ENCODE measurements at regions not wholly inside any gene's neighbourhood (a gene's known extent, or its start where the extent isn't known, plus 50 kb on each side); places are given as distances from the start of the nearest gene placed in this dataset.

DNA sequence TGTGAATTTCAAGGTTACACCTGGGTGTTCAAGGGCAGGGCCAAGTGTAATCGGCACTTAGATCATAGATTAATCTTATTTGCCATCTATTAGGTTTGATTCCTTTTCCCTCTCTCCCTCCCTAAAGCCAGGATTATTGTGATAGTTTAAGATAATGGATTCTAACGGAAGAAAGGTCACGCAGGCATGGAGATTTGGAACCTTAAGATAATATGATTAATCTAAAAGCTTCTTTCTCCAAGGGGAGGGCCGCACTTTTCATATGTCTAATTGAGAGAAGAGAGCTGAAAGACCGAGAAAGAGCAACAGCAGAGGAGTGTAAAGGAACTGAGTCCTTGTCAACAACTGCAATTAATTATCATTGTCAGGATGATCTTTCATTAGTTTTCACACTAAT, 858.8 kb upstream of the NR2F2 start:
- DNase-seq (ENCODE audit: low read depth in 2 of 2), result no peak
- H3K27me3 ChIP-seq (ENCODE audit: control insufficient read depth, insufficient read depth, low read length), result no peaks in the 10 kb centered on the region
- TF ChIP-seq EZH2 (IDR thresholded peaks at IDR 0.05; ENCODE audit: low read length, missing control alignments), result no peak
- TF ChIP-seq, protein P1, sequence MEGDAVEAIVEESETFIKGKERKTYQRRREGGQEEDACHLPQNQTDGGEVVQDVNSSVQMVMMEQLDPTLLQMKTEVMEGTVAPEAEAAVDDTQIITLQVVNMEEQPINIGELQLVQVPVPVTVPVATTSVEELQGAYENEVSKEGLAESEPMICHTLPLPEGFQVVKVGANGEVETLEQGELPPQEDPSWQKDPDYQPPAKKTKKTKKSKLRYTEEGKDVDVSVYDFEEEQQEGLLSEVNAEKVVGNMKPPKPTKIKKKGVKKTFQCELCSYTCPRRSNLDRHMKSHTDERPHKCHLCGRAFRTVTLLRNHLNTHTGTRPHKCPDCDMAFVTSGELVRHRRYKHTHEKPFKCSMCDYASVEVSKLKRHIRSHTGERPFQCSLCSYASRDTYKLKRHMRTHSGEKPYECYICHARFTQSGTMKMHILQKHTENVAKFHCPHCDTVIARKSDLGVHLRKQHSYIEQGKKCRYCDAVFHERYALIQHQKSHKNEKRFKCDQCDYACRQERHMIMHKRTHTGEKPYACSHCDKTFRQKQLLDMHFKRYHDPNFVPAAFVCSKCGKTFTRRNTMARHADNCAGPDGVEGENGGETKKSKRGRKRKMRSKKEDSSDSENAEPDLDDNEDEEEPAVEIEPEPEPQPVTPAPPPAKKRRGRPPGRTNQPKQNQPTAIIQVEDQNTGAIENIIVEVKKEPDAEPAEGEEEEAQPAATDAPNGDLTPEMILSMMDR (conservative IDR thresholded peaks at IDR 0.05 in 1 of 2, IDR thresholded peaks at IDR 0.05 in 1 of 2; ENCODE audit: low read depth in 1 of 2, low read length in 2 of 2), result no peak
- no peaks in the 10 kb centered on the region for H3K36me3 ChIP-seq (ENCODE audit: control insufficient read depth, insufficient read depth, low read length)
- no peak overlapping the region for H3K27ac ChIP-seq (ENCODE audit: insufficient read depth, low read length)
- H3K9ac ChIP-seq (ENCODE audit: insufficient read depth, low read length), result no peak overlapping the region
- H3K79me2 ChIP-seq (ENCODE audit: control insufficient read depth, insufficient read depth, low read length), result no peaks in the 10 kb centered on the region
- no peaks in the 10 kb centered on the region for H3K4me1 ChIP-seq (ENCODE audit: control insufficient read depth, extremely low read depth, insufficient read depth, low read length)
- H2AFZ ChIP-seq (ENCODE audit: low read length), result no peak overlapping the region
- no peak overlapping the region for H3K4me3 ChIP-seq (replicated peaks in 1 of 4; ENCODE audit: control extremely low read depth in 1 of 4, insufficient read depth in 1 of 4, low read depth in 3 of 4, low read length in 4 of 4)
- H4K20me1 ChIP-seq (ENCODE audit: control insufficient read depth, extremely low read depth, insufficient read depth, low read length), result no peaks in the 10 kb centered on the region
- H3K4me2 ChIP-seq (ENCODE audit: extremely low read depth, insufficient read depth, low read length), result no peak overlapping the region
- H3K9me3 ChIP-seq (ENCODE audit: control insufficient read depth, insufficient read depth, low read depth, low read length), result no peaks in the 10 kb centered on the region

- H3K36me3 ChIP-seq (ENCODE audit: control insufficient read depth, insufficient read depth, low read length), result no peaks in the 10 kb centered on the region
- no peak for TF ChIP-seq EZH2 (IDR thresholded peaks at IDR 0.05; ENCODE audit: low read length, missing control alignments)
- TF ChIP-seq, protein P1 (conservative IDR thresholded peaks at IDR 0.05 in 1 of 2, IDR thresholded peaks at IDR 0.05 in 1 of 2; ENCODE audit: low read depth in 1 of 2, low read length in 2 of 2), result no peak
- no peaks in the 10 kb centered on the region for H3K27me3 ChIP-seq (ENCODE audit: control insufficient read depth, insufficient read depth, low read length)
- no peaks in the 10 kb centered on the region for H3K9me3 ChIP-seq (ENCODE audit: control insufficient read depth, insufficient read depth, low read depth, low read length)
- H3K79me2 ChIP-seq (ENCODE audit: control insufficient read depth, insufficient read depth, low read length), result no peaks in the 10 kb centered on the region
- no peak overlapping the region for H3K4me3 ChIP-seq (replicated peaks in 1 of 4; ENCODE audit: control extremely low read depth in 1 of 4, insufficient read depth in 1 of 4, low read depth in 3 of 4, low read length in 4 of 4)
- H4K20me1 ChIP-seq (ENCODE audit: control insufficient read depth, extremely low read depth, insufficient read depth, low read length), result no peaks in the 10 kb centered on the region
- no peak overlapping the region for H3K4me2 ChIP-seq (ENCODE audit: extremely low read depth, insufficient read depth, low read length)
- H3K4me1 ChIP-seq (ENCODE audit: control insufficient read depth, extremely low read depth, insufficient read depth, low read length), result no peaks in the 10 kb centered on the region
- no peak overlapping the region for H3K9ac ChIP-seq (ENCODE audit: insufficient read depth, low read length)
- no peak overlapping the region for H2AFZ ChIP-seq (ENCODE audit: low read length)
- H3K27ac ChIP-seq (ENCODE audit: insufficient read depth, low read length), result no peak overlapping the region
- DNase-seq (ENCODE audit: low read depth in 2 of 2), result no peak
Observed at GRCh38 chr15:95475067-95475466, 855.4 kb upstream of the NR2F2 start.

GRCh38 chr15:95479308-95479707, 851.2 kb upstream of the NR2F2 start:
- H3K4me2 ChIP-seq (ENCODE audit: extremely low read depth, insufficient read depth, low read length), result no peak overlapping the region
- no peaks in the 10 kb centered on the region for H3K27me3 ChIP-seq (ENCODE audit: control insufficient read depth, insufficient read depth, low read length)
- no peaks in the 10 kb centered on the region for H3K36me3 ChIP-seq (ENCODE audit: control insufficient read depth, insufficient read depth, low read length)
- H3K4me1 ChIP-seq (ENCODE audit: control insufficient read depth, extremely low read depth, insufficient read depth, low read length), result no peaks in the 10 kb centered on the region
- H2AFZ ChIP-seq (ENCODE audit: low read length), result no peak overlapping the region
- no peak overlapping the region for H3K4me3 ChIP-seq (replicated peaks in 1 of 4; ENCODE audit: control extremely low read depth in 1 of 4, insufficient read depth in 1 of 4, low read depth in 3 of 4, low read length in 4 of 4)
- no peaks in the 10 kb centered on the region for H3K9me3 ChIP-seq (ENCODE audit: control insufficient read depth, insufficient read depth, low read depth, low read length)
- no peak for DNase-seq (ENCODE audit: low read depth in 2 of 2)
- no peak overlapping the region for H3K27ac ChIP-seq (ENCODE audit: insufficient read depth, low read length)
- H3K79me2 ChIP-seq (ENCODE audit: control insufficient read depth, insufficient read depth, low read length), result no peaks in the 10 kb centered on the region
- no peak for TF ChIP-seq EZH2 (IDR thresholded peaks at IDR 0.05; ENCODE audit: low read length, missing control alignments)
- TF ChIP-seq, protein P1 (conservative IDR thresholded peaks at IDR 0.05 in 1 of 2, IDR thresholded peaks at IDR 0.05 in 1 of 2; ENCODE audit: low read depth in 1 of 2, low read length in 2 of 2), result no peak
- no peaks in the 10 kb centered on the region for H4K20me1 ChIP-seq (ENCODE audit: control insufficient read depth, extremely low read depth, insufficient read depth, low read length)
- no peak overlapping the region for H3K9ac ChIP-seq (ENCODE audit: insufficient read depth, low read length)

Data from fibroblast of lung (primary cell).